ENCODE measurements at regions not wholly inside any gene's neighbourhood (a gene's known extent, or its start where the extent isn't known, plus 50 kb on each side); places are given as distances from the start of the nearest gene placed in this dataset.

- TF ChIP-seq CTCF (conservative IDR thresholded peaks at IDR 0.05; ENCODE audit: low read length) = no peak
- TF ChIP-seq EZH2phosphoT487 (IDR thresholded peaks at IDR 0.05; ENCODE audit: borderline replicate concordance) = no peak
Measured at GRCh38 chr6:131476362-131476761, 96.7 kb upstream of the ARG1 start.

Measured in Loucy (cell line).